Endothelial cell of umbilical vein (primary cell): ENCODE measurements at regions not wholly inside any gene's neighbourhood (a gene's known extent, or its start where the extent isn't known, plus 50 kb on each side); places are given as distances from the start of the nearest gene placed in this dataset.

ENCODE experiments used
- CTCF ChIP-seq, 2 donors: IDR thresholded peaks; 1 replicate in 1 of 2; 2 replicates in 1 of 2; pipeline ENCODE4 v1.5.1; 2011; ENCODE audit warnings: low read length in 2 of 2, mild to moderate bottlenecking in 2 of 2, moderate library complexity in 2 of 2, control low read depth in 1 of 2, inconsistent platforms in 1 of 2, low read depth in 1 of 2; ENCODE audit not compliant: insufficient read depth in 1 of 2; ENCODE audit errors: extremely low read depth in 1 of 2
- EZH2 ChIP-seq: IDR thresholded peaks from 2 replicates; pipeline ENCODE4 v1.6.1; 2012; ENCODE audit warnings: borderline replicate concordance, low read depth, mild to moderate bottlenecking, moderate library complexity, low read length, inconsistent platforms; ENCODE audit not compliant: severe bottlenecking
- FOS ChIP-seq: IDR thresholded peaks from 2 replicates; pipeline ENCODE4 v1.6.1; 2011; ENCODE audit warnings: mild to moderate bottlenecking, low read length, moderate library complexity, borderline replicate concordance; ENCODE audit not compliant: insufficient read depth
- JUN ChIP-seq: IDR thresholded peaks from 2 replicates; pipeline ENCODE4 v1.6.1; 2011; ENCODE audit warnings: borderline replicate concordance, low read depth; ENCODE audit not compliant: insufficient read length, insufficient read depth
- MAX ChIP-seq: IDR thresholded peaks from 2 replicates; pipeline ENCODE4 v1.6.1; 2011; ENCODE audit not compliant: insufficient read depth, insufficient read length
- POLR2A ChIP-seq: IDR thresholded peaks from 2 replicates; pipeline ENCODE4 v1.6.1; 2012; ENCODE audit warnings: low read depth, mild to moderate bottlenecking, control low read depth, low read length
- POLR2AphosphoS5 ChIP-seq: IDR thresholded peaks from 2 replicates; pipeline ENCODE4 v1.6.1; 2012; ENCODE audit warnings: low read depth, mild to moderate bottlenecking, control low read depth, low read length, moderate library complexity; ENCODE audit not compliant: insufficient read depth

GRCh38 chr15:91555312-91555711 lies 298.2 kb upstream of the SLCO3A1 start:
- no peak for TF ChIP-seq CTCF (IDR thresholded peaks at IDR 0.05; ENCODE audit: extremely low read depth in 1 of 2, insufficient read depth in 1 of 2, low read depth in 1 of 2, low read length in 2 of 2)
- TF ChIP-seq MAX = no peak
- TF ChIP-seq POLR2AphosphoS5 = no peak
- TF ChIP-seq POLR2A = no peak
- no peak for TF ChIP-seq FOS
- no peak for TF ChIP-seq EZH2
- TF ChIP-seq JUN = no peak
